Keratinocyte (primary cell): ENCODE measurements at regions not wholly inside any gene's neighbourhood (a gene's known extent, or its start where the extent isn't known, plus 50 kb on each side); places are given as distances from the start of the nearest gene placed in this dataset.

Experiments
- EZH2 ChIP-seq: IDR thresholded peaks from one replicate; pipeline ENCODE4 v1.6.1; 2012; ENCODE audit warnings: inconsistent platforms, mild to moderate bottlenecking, low read length, moderate library complexity
- TF ChIP-seq, protein P1 (sequence below), 3 experiments: IDR thresholded peaks in 1 of 3; conservative IDR thresholded peaks in 1 of 3; optimal IDR thresholded peaks in 1 of 3; 2 replicates in 2 of 3; 3 replicates in 1 of 3; pipeline versions ENCODE3 to v1.5.1; 2011; ENCODE audit warnings: low read length in 3 of 3, mild to moderate bottlenecking in 3 of 3, moderate library complexity in 2 of 3, control low read depth in 1 of 3, inconsistent platforms in 1 of 3; ENCODE audit not compliant: insufficient read depth in 2 of 3; ENCODE audit errors: extremely low read depth in 1 of 3

DNA sequence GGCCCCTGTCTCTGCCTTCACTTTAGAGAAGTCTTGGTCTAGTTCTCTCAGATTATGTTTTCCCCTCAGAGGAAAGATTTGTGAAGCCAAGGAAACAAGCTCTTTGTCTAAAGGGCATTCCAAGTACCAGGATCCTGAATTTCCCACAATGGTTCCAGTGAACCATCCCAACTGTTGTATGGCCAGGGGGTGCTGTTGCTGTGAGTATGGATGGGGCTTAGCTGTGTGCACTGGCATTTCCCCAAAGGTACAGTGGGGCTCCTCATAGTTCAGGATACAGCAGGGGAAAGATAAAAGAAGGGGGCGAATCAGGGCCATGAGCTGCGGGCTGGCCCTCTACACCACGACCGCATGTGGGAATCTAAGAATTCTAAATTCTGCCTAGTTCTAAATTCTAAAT is 1154.0 kb upstream of the FANCL start:
- TF ChIP-seq, protein P1, sequence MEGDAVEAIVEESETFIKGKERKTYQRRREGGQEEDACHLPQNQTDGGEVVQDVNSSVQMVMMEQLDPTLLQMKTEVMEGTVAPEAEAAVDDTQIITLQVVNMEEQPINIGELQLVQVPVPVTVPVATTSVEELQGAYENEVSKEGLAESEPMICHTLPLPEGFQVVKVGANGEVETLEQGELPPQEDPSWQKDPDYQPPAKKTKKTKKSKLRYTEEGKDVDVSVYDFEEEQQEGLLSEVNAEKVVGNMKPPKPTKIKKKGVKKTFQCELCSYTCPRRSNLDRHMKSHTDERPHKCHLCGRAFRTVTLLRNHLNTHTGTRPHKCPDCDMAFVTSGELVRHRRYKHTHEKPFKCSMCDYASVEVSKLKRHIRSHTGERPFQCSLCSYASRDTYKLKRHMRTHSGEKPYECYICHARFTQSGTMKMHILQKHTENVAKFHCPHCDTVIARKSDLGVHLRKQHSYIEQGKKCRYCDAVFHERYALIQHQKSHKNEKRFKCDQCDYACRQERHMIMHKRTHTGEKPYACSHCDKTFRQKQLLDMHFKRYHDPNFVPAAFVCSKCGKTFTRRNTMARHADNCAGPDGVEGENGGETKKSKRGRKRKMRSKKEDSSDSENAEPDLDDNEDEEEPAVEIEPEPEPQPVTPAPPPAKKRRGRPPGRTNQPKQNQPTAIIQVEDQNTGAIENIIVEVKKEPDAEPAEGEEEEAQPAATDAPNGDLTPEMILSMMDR (optimal IDR thresholded peaks at IDR 0.05 in 1 of 3, IDR thresholded peaks at IDR 0.05 in 1 of 3, conservative IDR thresholded peaks at IDR 0.05 in 1 of 3; ENCODE audit: extremely low read depth in 1 of 3, insufficient read depth in 2 of 3, low read length in 3 of 3) = no peak
- TF ChIP-seq EZH2 = no peak
